HG03066 (cell line): ENCODE measurements at regions not wholly inside any gene's neighbourhood (a gene's known extent, or its start where the extent isn't known, plus 50 kb on each side); places are given as distances from the start of the nearest gene placed in this dataset.
"Not testable (repeated sequence)": the region's sequence is repeated elsewhere in the genome, so short reads cannot be mapped to it uniquely, and the experiment has no call there.

Experiments used
- ATAC-seq: cut with Tn5 transposase; IDR thresholded peaks from one replicate; pipeline ENCODE4 v1.9.1; 2021; ENCODE audit warnings: low read depth; ENCODE audit not compliant: unreplicated experiment

DNA sequence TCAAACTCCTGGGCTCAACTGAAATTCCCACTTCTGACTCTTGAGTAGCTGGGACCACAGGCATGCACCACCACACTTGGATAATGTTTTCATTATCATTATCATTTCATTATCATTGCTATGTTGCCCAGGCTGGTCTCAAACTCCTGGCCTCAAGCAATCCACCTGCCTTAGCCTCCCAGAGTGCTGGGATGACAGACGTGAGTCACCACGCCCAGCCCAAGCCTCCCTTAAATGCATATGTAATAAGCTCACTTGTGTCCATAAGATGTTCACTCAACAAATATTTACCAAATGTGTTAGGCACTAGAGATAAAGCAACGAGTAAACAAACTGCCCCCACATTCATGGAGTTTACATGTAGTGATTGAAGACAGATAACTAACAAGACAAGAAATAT is 295.7 kb downstream of the GOLGA6L6 start:
- ATAC-seq = not testable (repeated sequence)

DNA sequence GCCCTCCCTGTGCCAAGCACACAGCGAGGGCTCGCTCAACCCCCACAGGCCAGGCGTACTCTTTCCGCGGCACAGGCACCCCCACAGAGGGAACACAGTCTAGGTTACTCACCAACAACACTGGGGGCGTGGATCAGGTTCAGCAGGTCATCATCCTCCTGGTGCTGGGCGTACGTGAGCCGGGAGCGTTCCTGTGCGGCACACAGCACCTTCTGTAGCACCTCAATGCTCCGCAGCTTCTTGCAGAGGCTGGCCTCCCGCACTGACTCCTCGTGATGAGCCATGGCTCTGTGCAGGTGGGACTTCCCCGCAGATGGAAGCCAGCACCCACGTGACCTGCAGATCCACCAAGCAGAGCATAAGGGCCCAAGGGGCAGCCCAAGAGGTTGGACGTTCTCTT is 296.8 kb downstream of the GOLGA6L6 start:
- not testable (repeated sequence) for ATAC-seq

DNA sequence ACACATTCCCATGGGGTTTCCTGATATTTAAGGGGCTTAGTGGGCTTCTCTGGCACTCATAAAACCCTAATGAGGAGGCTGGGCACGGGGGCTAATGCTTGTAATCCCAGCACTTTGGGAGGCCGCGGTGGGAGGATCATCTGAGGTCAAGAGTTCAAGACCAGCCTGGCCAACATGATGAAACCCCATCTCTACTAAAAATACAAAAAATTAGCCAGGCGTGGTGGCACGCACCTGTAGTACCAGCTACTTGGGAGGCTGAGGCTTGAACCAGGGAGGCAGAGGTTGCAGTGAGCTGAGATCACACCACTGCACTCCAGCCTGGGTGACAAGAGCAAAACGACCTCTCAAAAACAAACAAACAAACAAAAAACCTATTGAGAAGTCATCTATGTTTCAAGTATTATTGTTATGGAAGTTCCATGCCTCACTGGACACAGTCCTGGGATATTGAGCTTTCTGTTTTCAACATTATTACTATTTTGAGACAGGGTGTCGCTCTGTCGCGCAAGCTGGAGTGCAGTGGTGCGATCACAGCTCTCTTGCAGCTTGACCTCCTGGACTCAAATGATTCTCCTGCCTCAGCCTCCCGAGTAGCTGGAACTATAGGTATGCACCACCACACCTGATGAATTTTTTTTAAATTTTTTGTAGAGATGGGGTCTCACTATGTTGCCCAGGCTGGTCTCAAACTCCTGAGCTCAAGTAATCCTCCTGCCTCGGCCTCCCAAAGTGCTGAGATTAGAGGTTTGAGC is 297.9 kb downstream of the GOLGA6L6 start:
- ATAC-seq = not testable (repeated sequence)

DNA sequence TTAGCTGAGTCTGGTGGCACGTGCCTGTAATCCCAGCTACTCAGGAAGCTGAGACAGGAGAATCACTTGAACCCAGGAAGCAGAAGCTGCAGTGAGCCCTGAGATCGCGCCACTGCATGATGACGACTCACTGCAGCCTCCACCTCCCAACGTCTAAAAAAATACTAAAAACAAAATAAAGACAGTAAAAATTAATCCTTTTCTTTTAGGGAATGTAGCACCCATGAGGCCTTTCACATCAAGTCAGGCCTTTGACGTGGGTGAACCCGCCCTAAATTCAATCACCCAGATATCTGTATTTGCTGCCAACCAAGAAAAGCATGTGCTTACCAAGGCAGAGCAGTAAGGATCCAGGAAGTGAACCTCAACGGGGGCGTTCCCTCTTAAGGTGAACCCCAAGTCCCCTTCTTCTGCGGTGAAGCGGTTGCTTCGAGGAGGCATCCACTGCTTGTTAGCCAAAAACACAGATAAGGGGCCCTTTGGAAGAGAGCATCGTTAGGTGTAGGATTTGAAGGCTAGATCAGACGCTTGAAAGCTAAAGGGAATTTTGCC is 301.2 kb downstream of the GOLGA6L6 start:
- ATAC-seq = not testable (repeated sequence)

DNA sequence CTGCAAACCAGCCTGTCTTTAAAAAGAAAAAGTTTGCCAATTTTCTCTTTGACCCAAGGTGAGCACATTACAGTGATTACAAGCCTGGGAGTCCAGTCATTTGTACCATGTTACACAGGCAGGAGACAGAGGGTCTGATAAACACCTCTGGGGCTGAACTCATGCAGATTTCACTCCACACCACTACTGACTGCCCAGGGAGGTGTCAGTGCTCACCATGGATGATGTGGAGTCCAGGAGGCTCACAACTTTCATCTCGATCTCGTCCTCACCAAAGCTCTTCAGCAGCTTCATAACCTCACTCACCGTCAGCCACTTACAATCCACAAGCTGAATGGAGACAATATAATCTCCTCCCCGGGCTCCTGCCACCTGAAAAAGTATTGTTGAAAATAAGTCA is 302.4 kb downstream of the GOLGA6L6 start:
- not testable (repeated sequence) for ATAC-seq

DNA sequence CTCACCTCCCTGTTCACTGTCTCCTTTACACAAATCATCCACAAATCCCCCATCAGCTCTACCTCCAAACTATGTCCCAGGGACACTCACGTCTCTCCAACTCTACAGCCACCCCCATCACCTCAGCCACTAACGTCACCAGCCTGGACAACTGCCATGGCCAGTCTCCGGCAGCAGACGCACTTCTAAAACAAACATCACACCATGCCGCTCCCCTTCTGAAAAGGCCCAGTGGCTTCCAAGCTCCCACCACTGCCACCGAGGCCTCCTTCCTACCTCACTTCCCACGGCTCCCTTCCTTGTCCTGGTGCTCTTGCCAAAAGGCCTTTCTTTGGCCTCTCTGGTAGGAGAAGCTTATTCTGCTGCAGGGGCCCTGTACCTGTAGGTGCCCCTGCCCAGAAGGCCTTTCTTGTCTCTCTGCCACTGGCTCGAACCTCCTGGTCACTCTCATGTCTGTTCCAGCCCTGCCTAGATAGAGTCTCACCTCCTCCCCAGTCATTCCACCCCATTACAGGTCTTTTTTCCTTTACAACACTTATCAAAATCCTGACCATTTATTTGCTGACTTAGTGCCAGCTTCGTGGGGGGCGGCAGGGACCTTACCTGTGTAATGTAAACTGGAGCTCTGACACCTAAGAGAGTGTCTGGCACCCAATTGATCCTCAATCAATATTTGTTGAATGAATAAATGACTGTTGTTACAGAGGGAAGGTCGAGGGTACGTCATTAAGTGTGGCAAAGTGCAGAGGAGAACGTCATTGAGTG is 304.2 kb downstream of the GOLGA6L6 start:
- ATAC-seq = not testable (repeated sequence)

DNA sequence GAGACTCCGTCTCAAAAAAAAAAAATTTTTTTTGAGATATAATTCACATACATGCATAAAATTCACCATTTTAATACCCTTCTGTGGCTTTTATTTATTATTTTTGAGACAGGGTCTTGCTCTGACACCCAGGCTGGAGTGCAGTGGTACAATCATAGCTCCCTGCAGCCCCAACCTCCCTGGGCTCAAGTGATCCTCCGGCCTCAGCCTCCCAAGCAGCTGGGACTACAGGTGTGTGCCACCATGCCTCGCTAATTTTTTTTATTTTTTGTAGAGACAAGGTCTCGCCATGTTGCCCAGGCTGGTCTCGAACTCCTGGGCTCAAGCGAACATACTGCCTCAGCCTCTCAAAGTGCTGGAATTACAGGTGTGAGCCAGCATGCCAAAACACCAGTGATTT is 305.9 kb downstream of the GOLGA6L6 start:
- not testable (repeated sequence) for ATAC-seq

DNA sequence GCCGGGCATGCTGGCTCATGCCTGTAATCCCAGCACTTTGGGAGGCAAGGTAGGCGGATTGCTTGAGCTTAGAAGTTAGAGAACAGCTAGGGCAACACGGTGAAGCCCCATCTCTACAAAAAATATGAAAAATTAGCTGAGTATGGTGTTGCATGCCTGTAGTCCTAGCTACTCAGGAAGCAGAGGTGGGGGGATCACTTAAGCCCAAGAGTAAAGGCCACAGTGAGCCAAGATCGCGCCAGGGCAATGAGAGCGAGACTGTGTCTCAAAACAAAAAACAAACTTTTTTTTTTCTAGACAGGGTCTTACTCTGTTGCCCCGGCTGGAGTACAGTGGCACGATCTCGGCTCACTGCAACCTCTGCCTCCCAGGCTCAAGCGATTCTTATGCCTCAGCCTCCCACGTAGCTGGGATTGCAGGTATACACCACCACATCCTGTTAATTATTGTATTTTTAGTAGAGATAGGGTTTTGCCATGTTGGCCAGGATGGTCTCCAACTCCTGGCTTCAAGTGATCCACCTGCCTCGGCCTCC is 307.5 kb downstream of the GOLGA6L6 start:
- ATAC-seq = not testable (repeated sequence)

DNA sequence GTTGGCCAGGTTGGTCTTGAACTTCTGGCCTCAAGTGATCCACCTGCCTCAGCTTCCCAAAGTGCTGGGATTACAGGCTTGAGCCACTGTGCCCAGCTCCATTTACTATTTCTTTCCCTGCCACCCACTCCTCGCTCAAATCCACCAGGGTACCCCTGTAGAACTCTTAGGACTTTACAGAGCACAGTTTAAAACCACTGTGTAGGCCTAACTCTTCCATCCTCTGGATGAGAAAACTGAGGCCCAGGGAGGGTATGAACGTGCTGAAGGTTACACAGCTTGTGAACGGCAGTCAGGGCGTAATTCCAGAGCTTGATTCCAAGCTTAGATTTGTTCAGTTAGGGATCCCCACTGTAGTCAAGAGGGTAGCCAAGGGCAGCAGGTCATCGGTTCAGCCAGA is 309.1 kb downstream of the GOLGA6L6 start:
- not testable (repeated sequence) for ATAC-seq

DNA sequence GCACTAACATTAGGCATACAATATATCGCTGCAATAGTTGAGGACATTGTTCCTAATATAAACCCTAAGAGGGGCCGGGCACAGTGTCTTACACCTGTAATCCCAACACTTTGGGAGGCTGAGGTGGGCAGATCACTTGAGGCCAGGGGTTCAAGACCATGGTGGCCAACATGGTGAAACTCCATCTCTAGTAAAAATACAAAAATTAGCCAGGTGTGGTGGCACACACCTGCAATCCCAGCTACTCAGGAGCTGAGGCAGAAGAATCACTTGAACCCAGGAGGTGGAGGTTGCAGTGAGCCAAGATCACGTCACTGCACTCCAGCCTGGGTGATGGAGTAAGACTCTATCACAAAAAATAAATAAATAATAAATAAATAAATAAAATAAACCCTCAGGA is 310.9 kb downstream of the GOLGA6L6 start:
- ATAC-seq = not testable (repeated sequence)

DNA sequence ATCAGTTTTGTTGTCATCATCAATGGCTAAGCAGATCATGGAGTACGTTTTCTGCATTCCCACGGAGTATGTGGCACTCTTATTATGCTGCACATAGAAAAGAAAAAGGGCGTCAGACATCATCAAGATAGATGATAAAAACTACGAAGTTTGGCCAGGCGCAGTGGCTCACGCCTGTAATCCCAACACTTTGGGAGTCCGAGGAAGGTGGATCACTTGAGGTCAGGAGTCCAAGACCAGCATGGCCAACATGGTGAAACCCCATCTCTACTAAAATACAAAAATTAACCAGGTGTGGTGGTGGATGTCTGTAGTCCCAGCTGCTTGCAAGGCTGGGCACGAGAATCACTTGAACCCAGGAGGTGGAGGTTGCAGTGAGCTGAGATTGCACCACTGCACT is 312.8 kb downstream of the GOLGA6L6 start:
- not testable (repeated sequence) for ATAC-seq

DNA sequence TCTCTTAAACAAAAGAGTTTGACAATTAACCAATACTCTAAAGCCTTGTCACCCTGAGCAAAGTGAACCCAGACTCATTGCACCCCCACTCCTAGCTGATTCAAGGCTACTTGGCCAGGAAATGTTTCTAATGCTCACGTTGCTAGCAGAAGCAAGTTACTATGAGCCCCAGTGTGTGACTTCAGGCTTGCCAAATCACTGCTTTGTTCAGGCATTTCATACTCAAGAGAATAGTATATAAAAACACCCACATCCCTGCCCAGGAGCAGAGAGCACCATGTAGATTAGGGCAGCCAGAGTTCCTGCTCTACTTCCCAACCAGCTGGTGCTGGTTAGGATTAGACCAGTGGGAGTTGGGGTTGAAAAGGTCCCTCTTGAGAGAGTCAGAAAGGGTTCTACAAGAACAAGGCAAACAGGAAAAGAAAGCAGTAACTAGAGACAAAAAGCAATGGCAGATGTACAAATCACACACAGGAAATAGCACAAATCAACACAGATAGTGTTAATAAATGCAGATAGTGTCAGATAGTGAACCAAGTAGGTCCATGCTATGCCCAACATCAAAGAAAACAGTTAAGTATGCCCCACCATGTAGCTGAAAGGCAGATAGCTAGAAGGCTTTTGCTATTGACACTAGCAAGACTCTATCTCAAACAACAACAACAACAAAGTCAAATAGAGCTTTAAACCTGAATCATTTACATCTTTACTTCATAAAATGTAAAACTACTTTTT is 314.3 kb downstream of the GOLGA6L6 start:
- not testable (repeated sequence) for ATAC-seq

DNA sequence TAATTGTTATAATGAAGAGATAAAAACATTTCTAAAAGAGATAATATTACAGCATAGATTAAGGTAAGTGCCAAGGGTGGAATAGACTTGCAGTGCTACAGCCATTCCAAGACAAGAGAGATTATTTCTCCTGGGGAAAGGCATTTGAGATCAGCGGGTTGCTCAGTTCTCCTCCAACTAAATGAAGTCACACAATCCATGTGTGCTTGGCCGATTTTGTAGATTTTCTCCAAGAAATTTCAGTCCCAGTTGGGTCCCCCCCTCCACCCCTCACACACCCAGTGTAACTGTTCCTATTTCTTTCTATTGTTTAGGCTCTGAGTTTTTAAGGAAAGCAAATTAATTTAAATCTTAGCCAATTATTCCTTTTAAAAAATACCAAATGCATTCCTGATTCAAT is 315.1 kb downstream of the GOLGA6L6 start:
- not testable (repeated sequence) for ATAC-seq

DNA sequence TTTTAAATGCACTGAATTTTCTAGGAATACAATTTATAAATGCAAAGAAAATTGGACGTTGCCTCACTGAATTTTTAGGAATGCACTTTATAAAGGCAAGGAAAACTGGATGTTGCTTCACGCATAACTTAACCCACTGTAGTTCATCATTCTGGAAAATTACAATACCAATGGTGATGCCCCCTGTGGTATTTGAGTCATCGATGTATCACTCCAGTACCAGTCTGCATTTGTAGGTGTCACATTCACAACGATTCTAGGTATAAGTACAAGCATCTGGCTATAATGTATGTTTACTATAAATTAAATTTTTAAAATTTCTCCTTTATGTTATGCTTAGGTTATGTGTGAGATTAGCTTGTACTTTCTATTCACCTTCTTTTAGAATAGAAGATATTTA is 320.5 kb downstream of the GOLGA6L6 start:
- ATAC-seq = not testable (repeated sequence)

DNA sequence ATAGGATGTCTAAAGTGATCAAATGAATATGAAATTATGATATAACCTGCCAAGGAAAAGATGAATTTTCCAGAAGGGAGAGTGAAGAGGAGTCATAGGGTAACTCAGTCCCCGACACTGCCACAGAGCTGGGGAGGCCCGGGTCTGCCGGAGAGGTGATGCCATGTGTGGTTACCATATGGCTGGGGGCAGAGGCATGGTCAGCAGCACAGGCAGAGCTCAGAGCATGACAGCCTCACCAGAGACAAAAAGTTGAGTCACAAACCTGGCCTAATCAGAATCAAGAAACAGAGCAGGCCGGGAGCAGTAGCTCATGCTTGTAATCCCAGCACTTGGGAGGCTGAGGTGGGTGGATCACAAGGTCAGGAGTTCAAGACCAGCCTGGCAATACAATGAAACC is 322.4 kb downstream of the GOLGA6L6 start:
- ATAC-seq = not testable (repeated sequence)

DNA sequence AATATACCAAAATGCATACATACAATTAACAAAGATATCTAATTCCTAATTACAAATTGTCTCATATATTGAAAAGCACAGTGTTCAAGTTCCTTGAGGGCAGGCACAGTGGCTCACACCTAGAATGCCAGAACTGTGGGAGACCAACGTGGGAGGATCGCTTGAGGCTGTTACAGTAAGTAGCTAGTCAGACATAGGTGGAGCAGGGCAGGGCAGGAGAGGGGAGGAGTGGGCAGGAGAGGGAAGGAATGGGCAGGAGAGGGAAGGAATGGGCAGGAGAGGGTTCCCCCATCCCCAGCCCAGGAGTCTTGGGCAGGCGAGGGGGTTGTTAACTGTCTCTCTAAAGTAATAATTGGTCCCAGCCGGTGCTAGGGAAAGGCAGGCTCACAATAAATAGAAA is 325.9 kb downstream of the GOLGA6L6 start:
- not testable (repeated sequence) for ATAC-seq

DNA sequence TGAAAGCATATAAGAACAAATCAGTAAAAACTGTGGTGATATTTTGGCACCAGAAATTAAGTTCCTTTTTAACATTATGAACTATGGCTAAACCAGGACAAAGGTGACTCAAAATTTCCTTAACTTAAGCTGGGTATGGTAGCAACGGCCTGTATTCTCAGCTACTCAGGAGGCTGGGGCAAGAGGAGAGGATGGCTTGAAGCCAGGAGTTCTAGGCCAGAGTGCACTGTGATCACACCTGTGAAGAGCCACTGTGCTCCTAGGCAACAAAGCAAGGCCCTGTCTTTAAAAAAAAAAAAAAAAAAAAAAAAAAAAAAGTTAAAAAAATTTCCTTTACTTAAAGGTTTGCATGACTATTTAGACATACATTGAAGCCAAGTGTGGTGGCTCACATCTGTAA is 327.5 kb downstream of the GOLGA6L6 start:
- ATAC-seq = not testable (repeated sequence)

DNA sequence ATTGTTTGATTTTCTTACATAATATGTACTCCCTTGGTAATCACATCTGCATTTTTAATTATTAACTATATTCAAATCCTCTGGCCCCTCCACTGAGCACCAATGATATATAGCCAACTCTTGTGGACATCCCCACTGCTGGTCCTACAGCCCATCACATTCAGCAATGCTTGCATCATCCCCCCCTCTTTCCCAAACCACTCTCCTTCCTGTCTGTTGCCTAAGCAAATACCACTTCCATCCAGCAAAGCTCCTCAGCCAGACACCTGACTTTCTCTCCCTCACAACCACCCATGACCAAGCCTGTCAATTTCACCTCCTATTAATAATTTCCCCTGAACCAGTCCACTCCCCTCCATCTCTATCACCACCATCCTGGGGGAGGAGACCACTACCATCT is 330.1 kb downstream of the GOLGA6L6 start:
- not testable (repeated sequence) for ATAC-seq

DNA sequence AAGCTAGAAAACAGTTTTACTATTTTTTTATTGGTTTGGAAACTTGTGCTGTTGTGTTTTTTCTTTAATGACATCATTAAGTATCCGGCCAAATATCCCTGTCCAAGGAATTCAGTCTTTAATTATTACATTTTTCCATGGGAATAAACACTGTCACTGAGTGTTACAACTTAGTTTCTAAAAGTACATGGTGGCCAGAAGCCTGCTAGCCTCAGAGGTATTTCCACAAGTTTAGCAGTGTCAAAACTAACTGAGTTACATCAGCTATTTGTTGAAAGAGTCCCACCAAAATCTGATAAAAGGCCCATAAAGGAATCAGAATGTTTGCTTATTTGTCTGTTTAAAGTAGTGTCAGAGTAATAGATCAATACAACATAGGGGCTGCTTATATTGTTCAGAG is 331.6 kb downstream of the GOLGA6L6 start:
- not testable (repeated sequence) for ATAC-seq

DNA sequence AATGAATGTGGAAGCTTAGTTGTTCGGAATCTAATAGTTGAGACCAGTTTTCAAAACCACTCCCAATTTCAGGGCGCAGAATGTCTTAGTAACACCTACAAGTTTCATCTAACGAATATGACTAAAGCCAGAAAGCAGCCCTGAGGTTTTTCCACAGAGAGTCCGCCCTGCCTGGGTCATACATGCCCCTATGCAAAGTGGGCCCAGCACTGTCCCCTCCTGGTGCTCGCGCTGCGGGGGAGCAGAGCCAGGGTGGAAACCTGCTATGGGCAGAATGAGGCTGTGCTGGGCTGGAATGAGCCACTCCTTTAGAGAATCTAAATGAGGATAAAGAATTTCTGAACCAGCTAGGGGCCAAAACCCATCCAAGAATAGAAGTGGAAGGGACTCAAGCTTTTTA is 334.0 kb downstream of the GOLGA6L6 start:
- ATAC-seq = not testable (repeated sequence)
